Progenitor cell of endocrine pancreas (in vitro differentiated cells): ENCODE measurements at regions not wholly inside any gene's neighbourhood (a gene's known extent, or its start where the extent isn't known, plus 50 kb on each side); places are given as distances from the start of the nearest gene placed in this dataset.
"Not testable (repeated sequence)": the region's sequence is repeated elsewhere in the genome, so short reads cannot be mapped to it uniquely, and the experiment has no call there.

Experiments
- DNase-seq: peaks from one replicate; pipeline ENCODE4 v3.0.0; 2021; ENCODE audit warnings: low spot score; ENCODE audit not compliant: unreplicated experiment
- H3K27ac Mint-ChIP-seq: 2 replicates; pipeline ENCODE4 v1.8.0; 2021; ENCODE audit warnings: mild to moderate bottlenecking, moderate library complexity, mixed read lengths
- H3K27me3 Mint-ChIP-seq: 2 replicates; pipeline ENCODE4 v1.8.0; 2021; ENCODE audit warnings: mixed read lengths
- H3K36me3 Mint-ChIP-seq: 2 replicates; pipeline ENCODE4 v1.8.0; 2022; ENCODE audit warnings: mixed read lengths; ENCODE audit not compliant: insufficient read depth
- H3K4me1 Mint-ChIP-seq: 2 replicates; pipeline ENCODE4 v1.8.0; 2021; ENCODE audit warnings: low read depth, mixed read lengths
- H3K4me3 Mint-ChIP-seq: 2 replicates; pipeline ENCODE4 v1.8.0; 2021; ENCODE audit warnings: low read depth, mild to moderate bottlenecking, moderate library complexity, mixed read lengths
- H3K9me3 Mint-ChIP-seq: 2 replicates; pipeline ENCODE4 v1.8.0; 2021; ENCODE audit warnings: low read depth, mixed read lengths
- CTCF ChIP-seq: fragments of 200-600 bp; sonication (generic); IDR thresholded peaks from one replicate; pipeline ENCODE4 v1.5.0; 2021; ENCODE audit warnings: antibody characterized with exemption, mild to moderate bottlenecking; ENCODE audit not compliant: unreplicated experiment

GRCh38 chr19:21668072-21668773 is 99.2 kb downstream of the ZNF100 start:
- not testable (repeated sequence) for H3K27me3 Mint-ChIP-seq, H3K4me3 Mint-ChIP-seq, H3K36me3 Mint-ChIP-seq, H3K27ac Mint-ChIP-seq, DNase-seq, H3K4me1 Mint-ChIP-seq
- peaks cover 26% of the 10 kb centered on the region for H3K9me3 Mint-ChIP-seq

GRCh38 chr19:21655540-21656126 is 111.7 kb downstream of the ZNF100 start:
- peaks cover 25% of the 10 kb centered on the region for H3K9me3 Mint-ChIP-seq

GRCh38 chr19:21651478-21651877 is 115.9 kb downstream of the ZNF100 start:
- peaks cover 46% of the 10 kb centered on the region for H3K9me3 Mint-ChIP-seq
- not testable (repeated sequence) for H3K4me1 Mint-ChIP-seq, H3K27me3 Mint-ChIP-seq, DNase-seq, H3K27ac Mint-ChIP-seq, H3K4me3 Mint-ChIP-seq
- H3K36me3 Mint-ChIP-seq, result peaks cover 23% of the 10 kb centered on the region

More at GRCh38 chr19:21655540-21656126, 111.7 kb downstream of the ZNF100 start:
- Mint-ChIP-seq H3K27ac (no peak overlapping the region), H3K36me3 (peaks cover 15% of the 10 kb centered on the region), H3K4me1 (peaks cover 1% of the 10 kb centered on the region), H3K27me3 (no peaks in the 10 kb centered on the region), H3K4me3 (no peak overlapping the region)
- DNase-seq, result no peak
- no peak for TF ChIP-seq CTCF

GRCh38 chr19:21638776-21639175 is 128.6 kb downstream of the ZNF100 start:
- Mint-ChIP-seq H3K4me3 (no peak overlapping the region), H3K36me3 (peaks cover 17% of the 10 kb centered on the region), H3K27me3 (no peaks in the 10 kb centered on the region), H3K27ac (no peak overlapping the region), H3K4me1 (no peaks in the 10 kb centered on the region), H3K9me3 (peaks cover 14% of the 10 kb centered on the region)
- no peak for DNase-seq
- no peak for TF ChIP-seq CTCF

- H3K27ac Mint-ChIP-seq, result no peak overlapping the region
- H3K9me3 Mint-ChIP-seq, result peaks cover 29% of the 10 kb centered on the region
- H3K4me1 Mint-ChIP-seq, result peaks cover 14% of the 10 kb centered on the region
- no peak for TF ChIP-seq CTCF
- DNase-seq, result no peak
- H3K36me3 Mint-ChIP-seq, result peaks cover 8% of the 10 kb centered on the region
- H3K4me3 Mint-ChIP-seq, result no peak overlapping the region
- H3K27me3 Mint-ChIP-seq, result no peaks in the 10 kb centered on the region
Observed at GRCh38 chr19:21626924-21627697, 121.7 kb downstream of the ZNF429 start.

GRCh38 chr19:21626091-21626490 is 120.7 kb downstream of the ZNF429 start:
- peak overlapping the region; percentile 27 for H3K27ac Mint-ChIP-seq
- H3K36me3 Mint-ChIP-seq, result peaks cover 11% of the 10 kb centered on the region
- no peaks in the 10 kb centered on the region for H3K27me3 Mint-ChIP-seq
- no peak for DNase-seq
- H3K4me1 Mint-ChIP-seq, result peaks cover 11% of the 10 kb centered on the region
- no peak overlapping the region for H3K4me3 Mint-ChIP-seq
- H3K9me3 Mint-ChIP-seq, result peaks cover 29% of the 10 kb centered on the region
- no peak for TF ChIP-seq CTCF
